HFFc6 (cell line): ENCODE measurements at regions not wholly inside any gene's neighbourhood (a gene's known extent, or its start where the extent isn't known, plus 50 kb on each side); places are given as distances from the start of the nearest gene placed in this dataset.

Experiments
- DNase-seq: peaks from one replicate; pipeline ENCODE4 v3.0.0-alpha.2; 2018
- H3K27ac Mint-ChIP-seq: 2 replicates; pipeline ENCODE4 v1.8.0; 2020; ENCODE audit warnings: mild to moderate bottlenecking, mixed read lengths
- H3K27me3 Mint-ChIP-seq: 2 replicates; pipeline ENCODE4 v1.8.0; 2021; ENCODE audit warnings: mild to moderate bottlenecking, moderate library complexity, mixed read lengths; ENCODE audit not compliant: insufficient read depth
- H3K36me3 Mint-ChIP-seq: 2 replicates; pipeline ENCODE4 v1.8.0; 2021; ENCODE audit warnings: low read depth, mixed read lengths
- H3K4me1 Mint-ChIP-seq: 2 replicates; pipeline ENCODE4 v1.8.0; 2020; ENCODE audit warnings: low read depth, mixed read lengths
- H3K4me3 Mint-ChIP-seq: 2 replicates; pipeline ENCODE4 v1.8.0; 2020; ENCODE audit warnings: mild to moderate bottlenecking, moderate library complexity, mixed read lengths
- H3K9me3 Mint-ChIP-seq: 2 replicates; pipeline ENCODE4 v1.8.0; 2020; ENCODE audit warnings: mild to moderate bottlenecking, mixed read lengths
- TF ChIP-seq, protein P1 (sequence below): fragments of 200-600 bp; sonication (generic); IDR thresholded peaks from 2 replicates; pipeline ENCODE4 v1.5.0; 2021; ENCODE audit warnings: antibody characterized with exemption, mild to moderate bottlenecking

DNA sequence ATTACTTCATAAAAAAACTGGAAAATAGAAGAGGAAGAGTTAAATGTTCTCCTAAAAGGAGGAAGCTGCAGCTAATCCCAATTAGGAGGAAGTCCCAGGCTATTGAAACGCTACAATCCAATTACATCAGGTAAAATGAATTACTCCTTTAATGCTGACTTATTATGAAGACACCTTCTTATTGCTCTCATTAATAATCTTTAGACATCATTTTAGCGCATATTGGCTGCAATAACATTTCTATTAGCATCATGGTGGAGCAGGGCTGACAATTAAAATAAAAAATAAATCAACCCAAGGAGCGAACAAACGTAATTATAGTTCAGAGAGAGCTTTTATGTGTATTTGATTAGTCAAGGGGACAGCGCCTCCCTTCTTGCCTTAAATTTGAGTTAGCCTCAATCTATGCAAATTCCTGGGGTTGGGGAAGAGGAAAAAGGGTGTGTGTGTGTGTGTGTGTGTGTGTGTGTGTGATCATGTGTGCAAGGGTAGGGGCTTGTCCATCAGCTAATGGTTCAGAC is 109.0 kb upstream of the IRX6 start:
- Mint-ChIP-seq H3K27me3 (peaks cover 1% of the 10 kb centered on the region), H3K9me3 (peaks cover 8% of the 10 kb centered on the region), H3K27ac (no peak overlapping the region), H3K4me1 (no peaks in the 10 kb centered on the region), H3K4me3 (no peak overlapping the region), H3K36me3 (no peaks in the 10 kb centered on the region)
- DNase-seq, result no peak
- TF ChIP-seq, protein P1, sequence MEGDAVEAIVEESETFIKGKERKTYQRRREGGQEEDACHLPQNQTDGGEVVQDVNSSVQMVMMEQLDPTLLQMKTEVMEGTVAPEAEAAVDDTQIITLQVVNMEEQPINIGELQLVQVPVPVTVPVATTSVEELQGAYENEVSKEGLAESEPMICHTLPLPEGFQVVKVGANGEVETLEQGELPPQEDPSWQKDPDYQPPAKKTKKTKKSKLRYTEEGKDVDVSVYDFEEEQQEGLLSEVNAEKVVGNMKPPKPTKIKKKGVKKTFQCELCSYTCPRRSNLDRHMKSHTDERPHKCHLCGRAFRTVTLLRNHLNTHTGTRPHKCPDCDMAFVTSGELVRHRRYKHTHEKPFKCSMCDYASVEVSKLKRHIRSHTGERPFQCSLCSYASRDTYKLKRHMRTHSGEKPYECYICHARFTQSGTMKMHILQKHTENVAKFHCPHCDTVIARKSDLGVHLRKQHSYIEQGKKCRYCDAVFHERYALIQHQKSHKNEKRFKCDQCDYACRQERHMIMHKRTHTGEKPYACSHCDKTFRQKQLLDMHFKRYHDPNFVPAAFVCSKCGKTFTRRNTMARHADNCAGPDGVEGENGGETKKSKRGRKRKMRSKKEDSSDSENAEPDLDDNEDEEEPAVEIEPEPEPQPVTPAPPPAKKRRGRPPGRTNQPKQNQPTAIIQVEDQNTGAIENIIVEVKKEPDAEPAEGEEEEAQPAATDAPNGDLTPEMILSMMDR, result no peak

- H3K4me3 Mint-ChIP-seq, result no peak overlapping the region
- peaks cover 1% of the 10 kb centered on the region for H3K27me3 Mint-ChIP-seq
These were observed 106.6 kb upstream of the IRX6 start for GRCh38 chr16:55217392-55217791.

GRCh38 chr16:55221836-55222235 is 102.2 kb upstream of the IRX6 start:
- Mint-ChIP-seq H3K36me3 (no peaks in the 10 kb centered on the region), H3K4me3 (no peak overlapping the region), H3K4me1 (no peaks in the 10 kb centered on the region), H3K27me3 (no peaks in the 10 kb centered on the region; the same call in 1 of the 2 replicates), H3K9me3 (peaks cover 34% of the 10 kb centered on the region; the same call in 1 of the 2 replicates), H3K27ac (no peak overlapping the region)
- no peak for DNase-seq
- TF ChIP-seq, protein P1, result no peak

More at GRCh38 chr16:55217392-55217791, 106.6 kb upstream of the IRX6 start:
- Mint-ChIP-seq H3K36me3 (no peaks in the 10 kb centered on the region), H3K4me1 (no peaks in the 10 kb centered on the region), H3K27ac (no peak overlapping the region), H3K9me3 (peaks cover 5% of the 10 kb centered on the region)
- TF ChIP-seq, protein P1, result no peak
- DNase-seq, result no peak

- H3K27me3 Mint-ChIP-seq, result no peaks in the 10 kb centered on the region; the same call in 1 of the 2 replicates
- no peak overlapping the region for H3K27ac Mint-ChIP-seq
- peaks cover 34% of the 10 kb centered on the region; the same call in 1 of the 2 replicates for H3K9me3 Mint-ChIP-seq
- H3K4me3 Mint-ChIP-seq, result no peak overlapping the region
- DNase-seq, result no peak
- TF ChIP-seq, protein P1, result no peak
- no peaks in the 10 kb centered on the region for H3K4me1 Mint-ChIP-seq
- H3K36me3 Mint-ChIP-seq, result no peaks in the 10 kb centered on the region
These were observed 101.5 kb upstream of the IRX6 start for GRCh38 chr16:55222486-55222885.

DNA sequence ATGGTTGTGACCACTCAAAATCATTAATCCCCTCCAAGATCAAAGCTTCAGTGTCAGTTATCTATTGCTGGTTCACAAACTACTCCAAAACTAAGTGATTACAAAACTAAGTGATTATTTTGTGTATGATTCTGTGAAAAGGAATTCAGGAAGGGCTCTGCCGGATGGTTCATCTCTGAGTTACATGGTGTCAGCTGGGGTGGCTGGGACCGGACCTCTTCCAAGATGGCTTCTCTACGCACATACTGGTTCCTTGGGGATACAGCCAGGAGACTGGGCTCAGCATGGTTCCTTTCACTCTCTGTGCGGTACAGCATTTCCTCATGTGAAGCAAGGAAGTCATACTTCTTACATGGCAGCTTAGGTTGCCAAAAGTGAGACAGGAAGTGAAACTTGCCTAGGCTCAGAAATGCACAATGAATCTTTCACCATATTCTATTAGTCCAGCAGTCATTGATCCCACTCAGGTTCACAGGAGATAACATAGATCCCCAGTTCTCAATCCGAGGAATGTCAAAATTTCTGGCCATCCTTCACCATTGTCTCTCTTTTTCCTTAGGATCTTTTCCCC is 97.9 kb upstream of the IRX6 start:
- Mint-ChIP-seq H3K27ac (no peak overlapping the region), H3K36me3 (no peaks in the 10 kb centered on the region), H3K4me3 (no peak overlapping the region), H3K9me3 (peaks cover 33% of the 10 kb centered on the region), H3K4me1 (no peaks in the 10 kb centered on the region), H3K27me3 (no peaks in the 10 kb centered on the region)
- TF ChIP-seq, protein P1, result no peak
- no peak for DNase-seq
